Upper lobe of left lung (tissue), 4 donors: ENCODE measurements at regions not wholly inside any gene's neighbourhood (a gene's known extent, or its start where the extent isn't known, plus 50 kb on each side); places are given as distances from the start of the nearest gene placed in this dataset.

Source experiments
- CTCF ChIP-seq, 6 experiments: fragments of 450-650 bp in 4 of 6; fragments of 200-600 bp in 2 of 6; sonication (generic) in 2 of 6; IDR thresholded peaks; one replicate each; pipeline ENCODE4 v1.5.1; 2016 to 2019; ENCODE audit warnings: antibody characterized with exemption in 6 of 6
- EP300 ChIP-seq, 4 donors: sonication (generic); formaldehyde crosslinking; IDR thresholded peaks; one replicate each; pipeline ENCODE4 v1.5.1; 2017; ENCODE audit warnings: antibody characterized with exemption in 4 of 4, control low read depth in 2 of 4
- POLR2A ChIP-seq, 4 donors: fragments of 450-650 bp; IDR thresholded peaks; one replicate each; pipeline ENCODE4 v1.5.1; 2016 to 2017; ENCODE audit warnings: antibody characterized with exemption in 4 of 4, mild to moderate bottlenecking in 2 of 4

GRCh38 chr1:56320464-56321149 lies 258.8 kb downstream of the PLPP3 start:
- TF ChIP-seq CTCF (IDR thresholded peaks at IDR 0.05) (no peak), POLR2A (IDR thresholded peaks at IDR 0.05) (no peak), EP300 (IDR thresholded peaks at IDR 0.05) (no peak)
